GM12891 (cell line): ENCODE measurements at regions not wholly inside any gene's neighbourhood (a gene's known extent, or its start where the extent isn't known, plus 50 kb on each side); places are given as distances from the start of the nearest gene placed in this dataset.

Experiments
- DNase-seq: peaks from one replicate; pipeline ENCODE4 v3.0.0; 2011; ENCODE audit warnings: low spot score; ENCODE audit not compliant: insufficient read length
- FAIRE-seq: peaks from 2 replicates; lab custom pipeline; 2011; peaks lifted over from hg19 to GRCh38; lab: Jason Lieb, UNC
- PAX5 ChIP-seq: IDR thresholded peaks from 2 replicates; pipeline ENCODE4 v1.6.1; 2011; ENCODE audit warnings: low read length, moderate library complexity, mild to moderate bottlenecking; ENCODE audit not compliant: insufficient read depth, severe bottlenecking
- POLR2A ChIP-seq: IDR thresholded peaks from 2 replicates; pipeline ENCODE4 v1.6.1; 2011; ENCODE audit warnings: low read depth, low read length, control low read depth
- POLR2AphosphoS5 ChIP-seq: IDR thresholded peaks from 2 replicates; pipeline ENCODE4 v1.6.1; 2011; ENCODE audit warnings: low read depth, low read length, control low read depth
- POU2F2 ChIP-seq: IDR thresholded peaks from 2 replicates; pipeline ENCODE4 v1.6.1; 2011; ENCODE audit warnings: low read depth, mild to moderate bottlenecking, control low read depth, low read length, moderate library complexity
- SPI1 ChIP-seq: IDR thresholded peaks from 2 replicates; pipeline ENCODE4 v1.6.1; 2011; ENCODE audit warnings: low read depth, low read length, control low read depth
- TAF1 ChIP-seq: IDR thresholded peaks from 2 replicates; pipeline ENCODE4 v1.6.1; 2011; ENCODE audit warnings: low read depth, low read length, control low read depth

DNA sequence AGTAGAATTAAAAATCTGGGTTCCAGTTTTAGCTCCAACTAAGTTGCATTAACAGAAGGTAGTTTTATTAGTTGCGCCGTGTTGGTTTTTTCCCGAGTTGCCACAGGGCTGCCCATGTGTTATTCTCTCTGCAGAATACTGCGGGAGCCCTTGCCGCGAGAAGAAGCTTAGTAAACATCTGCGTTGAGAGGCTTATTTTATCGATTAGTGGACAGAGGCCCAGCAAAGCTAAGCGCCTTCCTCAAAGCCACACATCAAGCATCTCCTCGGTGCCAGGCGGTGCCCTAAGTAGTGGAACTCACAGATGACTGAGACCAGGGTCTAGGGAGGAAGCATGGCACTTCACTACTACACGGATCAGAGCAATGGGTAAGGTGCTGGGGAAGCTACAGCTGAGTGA, 212.3 kb upstream of the IRX5 start:
- TF ChIP-seq POU2F2, result no peak
- TF ChIP-seq PAX5, result no peak
- no peak for TF ChIP-seq SPI1
- no peak for TF ChIP-seq POLR2AphosphoS5
- TF ChIP-seq POLR2A, result no peak
- no peak for TF ChIP-seq TAF1
- DNase-seq (no peak), FAIRE-seq (no peak)

DNA sequence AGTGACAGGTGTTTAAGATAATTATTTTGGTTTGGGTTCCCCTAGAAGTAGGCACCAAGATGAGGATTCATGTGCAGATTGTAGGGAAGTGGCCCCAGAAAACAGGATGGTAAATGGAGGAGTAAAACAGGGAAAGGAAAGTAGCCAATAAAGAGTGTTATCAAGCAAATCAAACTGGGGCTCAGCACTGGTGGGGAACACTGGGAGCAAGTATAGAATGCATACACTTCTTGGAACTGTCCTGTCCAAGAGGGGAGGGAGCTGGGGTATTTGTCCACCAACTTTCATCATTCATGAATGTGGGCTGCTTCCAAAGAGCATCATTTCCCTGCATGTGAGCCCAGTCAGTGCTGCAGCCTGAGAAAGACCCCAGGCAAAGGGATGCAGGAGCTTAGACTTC, 215.7 kb upstream of the IRX5 start:
- no peak for FAIRE-seq
- TF ChIP-seq TAF1, result no peak
- TF ChIP-seq POU2F2, result no peak
- no peak for TF ChIP-seq POLR2AphosphoS5
- TF ChIP-seq POLR2A, result no peak
- no peak for TF ChIP-seq PAX5
- TF ChIP-seq SPI1, result no peak

DNA sequence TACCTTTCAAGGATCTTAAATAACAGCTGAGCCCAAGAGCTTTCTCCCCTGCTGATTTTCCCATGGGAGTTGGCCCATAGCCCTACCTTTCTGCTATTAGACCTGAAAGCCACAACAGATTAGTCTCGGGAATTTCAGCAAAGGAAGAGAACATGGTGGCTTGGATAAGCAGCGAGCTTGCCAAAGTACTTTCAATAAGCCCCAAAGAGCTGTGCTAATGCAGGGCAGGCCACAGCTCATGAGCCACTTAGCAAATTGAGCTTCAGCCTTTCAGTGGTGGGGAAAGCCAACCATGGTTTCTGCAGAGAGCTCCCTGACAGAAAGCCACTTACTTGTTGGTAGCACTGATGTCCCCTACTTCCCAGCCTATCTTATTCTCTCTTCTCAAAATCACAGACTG, 217.8 kb upstream of the IRX5 start:
- FAIRE-seq, result no peak
- DNase-seq, result no peak
- TF ChIP-seq POLR2A, result no peak
- TF ChIP-seq POU2F2, result no peak
- no peak for TF ChIP-seq POLR2AphosphoS5
- no peak for TF ChIP-seq PAX5
- TF ChIP-seq TAF1, result no peak
- no peak for TF ChIP-seq SPI1

More for the DNA sequence above, 215.7 kb upstream of the IRX5 start:
- no peak for DNase-seq

DNA sequence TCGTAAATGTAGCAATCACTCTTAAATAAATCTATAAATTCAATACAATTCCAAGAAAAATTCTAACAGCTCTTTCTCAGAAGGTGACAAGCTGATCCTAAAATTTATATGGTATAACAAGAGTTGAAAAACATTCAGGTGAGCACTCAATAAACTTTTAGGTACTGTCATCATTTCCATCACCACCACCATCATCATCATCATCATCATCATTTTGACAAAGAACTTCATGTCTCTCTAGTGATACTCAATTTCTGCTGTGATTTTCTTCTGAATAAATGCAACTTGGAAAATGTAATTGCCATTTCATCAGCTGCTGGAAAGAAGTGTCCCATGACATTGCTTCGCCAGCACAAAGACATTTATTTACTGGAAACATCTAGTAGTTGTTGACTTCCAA, 222.9 kb upstream of the IRX5 start:
- DNase-seq (no peak), FAIRE-seq (no peak)
- TF ChIP-seq SPI1 (no peak), TAF1 (no peak), POLR2A (no peak), PAX5 (no peak), POLR2AphosphoS5 (no peak), POU2F2 (no peak)

DNA sequence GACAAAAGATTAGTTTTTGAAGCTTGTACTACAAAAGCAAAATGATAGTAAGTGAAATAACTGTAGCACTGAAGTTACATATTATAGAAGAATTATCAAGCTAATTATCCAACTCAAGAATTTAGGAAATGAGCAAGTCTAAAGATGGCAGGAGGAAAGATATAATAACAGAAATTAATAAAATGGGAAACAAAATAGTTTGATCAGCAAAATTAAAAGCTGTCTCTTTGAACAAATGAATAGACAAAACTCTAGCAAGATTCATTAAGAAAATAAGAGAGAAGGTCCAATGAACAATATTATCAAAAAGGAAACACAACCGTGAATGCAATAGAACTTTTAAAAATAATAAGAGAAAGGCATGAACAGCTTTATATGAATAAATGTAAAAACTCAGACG, 224.3 kb upstream of the IRX5 start:
- DNase-seq (no peak), FAIRE-seq (no peak)
- TF ChIP-seq TAF1 (no peak), SPI1 (no peak), POLR2A (no peak), POLR2AphosphoS5 (no peak)

DNA sequence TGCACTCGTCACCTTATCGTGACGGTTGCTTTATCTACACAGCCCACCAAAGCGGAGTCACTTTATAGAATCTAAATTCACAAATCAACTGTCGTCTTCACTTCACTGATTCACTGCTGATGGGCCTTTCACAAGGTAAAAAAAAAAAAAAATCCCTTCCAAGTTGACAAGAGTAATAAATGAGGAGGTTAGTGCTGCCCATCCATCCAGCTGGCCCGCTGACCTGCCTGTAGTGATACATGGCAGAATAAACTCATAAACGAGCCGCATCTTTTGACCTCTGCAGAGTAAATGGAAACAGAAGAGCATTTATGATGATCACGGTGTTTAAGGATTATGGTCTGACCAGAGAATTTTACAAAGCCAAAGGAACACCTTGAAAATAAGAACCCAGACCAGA, 227.3 kb upstream of the IRX5 start:
- TF ChIP-seq PAX5 (no peak), POLR2A (no peak), POLR2AphosphoS5 (no peak), POU2F2 (no peak), TAF1 (no peak), SPI1 (no peak)
- FAIRE-seq (no peak), DNase-seq (no peak)

DNA sequence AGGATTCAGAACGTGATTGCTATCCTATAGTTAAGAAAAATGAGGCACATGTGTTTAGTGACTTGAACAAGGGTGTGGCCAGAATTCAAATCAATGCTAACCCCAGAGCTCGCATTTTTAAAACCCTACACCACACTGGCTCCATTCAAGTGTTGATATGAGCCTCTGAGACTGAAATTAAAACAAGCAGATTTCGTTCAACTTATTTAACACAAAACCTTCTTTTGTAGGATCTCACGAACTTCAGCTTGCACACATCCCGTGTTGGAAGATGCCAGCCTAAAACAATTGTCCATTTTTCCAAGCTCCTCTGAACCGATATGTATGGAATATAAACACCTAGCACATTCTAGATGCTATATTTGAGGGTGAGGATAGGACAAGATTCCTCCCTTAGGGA, 231.0 kb upstream of the IRX5 start:
- no peak for TF ChIP-seq POLR2AphosphoS5
- no peak for TF ChIP-seq TAF1
- TF ChIP-seq PAX5, result no peak
- TF ChIP-seq POU2F2, result no peak
- FAIRE-seq (no peak), DNase-seq (no peak)

DNA sequence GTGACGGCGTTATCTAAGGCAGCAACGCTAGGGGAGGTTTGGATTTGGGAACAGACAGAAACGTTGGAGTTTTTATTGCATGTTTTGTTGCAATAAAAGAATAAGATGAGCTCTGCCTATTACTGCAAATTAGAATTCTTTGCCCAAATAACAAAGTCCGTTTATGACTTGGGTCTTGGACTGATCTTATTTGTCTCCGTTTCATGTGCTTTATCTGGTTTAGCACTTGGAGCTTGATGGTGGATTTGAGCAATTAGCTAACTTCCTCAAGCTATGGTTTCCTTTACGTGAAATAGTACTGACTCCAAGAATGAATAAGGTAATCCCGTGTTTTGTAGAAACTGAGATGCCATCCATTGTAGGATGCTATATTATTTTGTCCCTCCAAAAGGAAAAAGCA, 233.0 kb upstream of the IRX5 start:
- DNase-seq (no peak), FAIRE-seq (no peak)
- no peak for TF ChIP-seq TAF1
- TF ChIP-seq SPI1, result no peak

DNA sequence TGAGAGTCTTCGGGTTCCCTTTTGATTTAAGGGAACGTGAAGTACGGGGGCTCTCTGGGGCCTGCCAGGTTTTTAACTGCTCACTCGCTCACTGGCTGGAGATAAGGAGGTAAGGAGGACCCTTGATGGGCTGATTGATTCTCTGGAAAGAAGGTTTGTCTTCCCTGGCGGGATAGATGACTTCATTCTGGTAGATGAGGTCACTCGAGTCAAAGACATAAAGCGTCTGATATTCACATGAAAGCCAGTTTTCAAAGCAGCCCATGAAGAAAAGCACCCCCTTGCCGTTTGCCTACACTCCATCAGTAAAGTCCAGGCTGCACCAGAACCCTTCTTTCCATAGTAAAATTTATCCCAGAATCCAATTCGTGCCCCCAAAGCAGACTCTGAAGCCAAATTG, 233.7 kb upstream of the IRX5 start:
- no peak for TF ChIP-seq PAX5
- no peak for TF ChIP-seq SPI1
- no peak for TF ChIP-seq TAF1
- TF ChIP-seq POLR2A, result no peak
- TF ChIP-seq POU2F2, result no peak
- TF ChIP-seq POLR2AphosphoS5, result no peak
- FAIRE-seq (no peak), DNase-seq (no peak)

DNA sequence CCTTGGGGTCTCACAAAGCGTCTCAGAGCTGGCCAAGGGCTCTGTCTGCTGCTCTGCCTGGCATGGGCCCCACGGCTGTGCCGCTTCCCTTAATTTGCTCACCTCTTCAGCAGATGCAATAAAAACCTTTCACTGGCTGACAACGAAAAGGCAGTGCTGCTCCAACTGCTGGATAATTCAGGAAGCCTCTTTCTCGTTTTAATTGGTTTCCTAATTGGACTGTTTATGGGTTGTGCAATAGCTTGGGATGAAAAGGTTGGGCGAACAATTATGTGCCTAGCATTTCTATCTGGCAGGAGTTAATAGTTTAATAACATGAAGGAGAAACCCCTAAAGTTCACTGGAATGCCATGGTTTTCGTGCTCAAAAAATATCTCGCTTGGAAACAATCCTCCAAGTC, 234.1 kb upstream of the IRX5 start:
- TF ChIP-seq PAX5 (no peak), POU2F2 (no peak), POLR2AphosphoS5 (no peak), POLR2A (no peak), SPI1 (no peak), TAF1 (no peak)
- FAIRE-seq (no peak), DNase-seq (no peak)

DNA sequence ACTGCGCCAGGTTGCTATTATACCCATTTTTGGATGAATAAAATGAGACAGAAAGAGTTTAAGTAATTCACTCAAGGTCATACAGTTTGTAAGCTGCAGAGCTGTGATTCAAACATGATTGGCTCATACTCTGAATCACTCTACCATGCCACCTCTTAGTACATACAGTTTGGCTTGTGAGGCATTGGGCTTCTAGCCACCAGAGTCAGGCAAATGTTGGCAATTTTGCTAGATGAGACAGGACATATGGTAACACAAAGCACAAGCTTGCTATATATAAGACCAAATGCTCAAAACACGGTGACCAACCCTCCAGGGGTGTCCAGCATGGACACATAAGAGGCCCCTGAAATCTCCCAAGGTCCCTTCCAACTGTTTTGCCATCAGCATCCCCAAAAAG, 236.0 kb upstream of the IRX5 start:
- DNase-seq, result no peak
- TF ChIP-seq POLR2A (no peak), POU2F2 (no peak), PAX5 (no peak), POLR2AphosphoS5 (no peak), SPI1 (no peak), TAF1 (no peak)
- no peak for FAIRE-seq

DNA sequence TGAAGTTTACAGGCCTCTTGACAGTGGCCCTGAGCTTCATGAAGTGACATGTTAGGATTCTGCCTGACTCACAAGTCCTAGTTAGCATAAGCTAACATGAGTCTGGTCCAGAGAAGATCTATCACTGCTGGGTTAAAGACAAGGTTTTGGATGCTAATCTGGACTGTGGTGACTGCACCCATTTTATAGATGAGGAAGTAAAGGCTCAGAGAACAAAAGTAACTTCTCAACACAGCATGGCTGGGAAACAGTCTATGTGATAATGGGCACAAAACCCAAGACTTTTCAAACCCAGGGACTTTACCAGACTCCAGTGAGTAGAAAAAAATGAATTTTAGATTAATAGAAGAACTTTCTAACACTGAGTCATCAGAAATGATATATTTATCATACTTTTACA, 236.8 kb upstream of the IRX5 start:
- no peak for DNase-seq
- TF ChIP-seq PAX5 (no peak), TAF1 (no peak), POLR2A (no peak), POLR2AphosphoS5 (no peak), SPI1 (no peak), POU2F2 (no peak)
- no peak for FAIRE-seq
